GM12878 (cell line): ENCODE measurements at regions not wholly inside any gene's neighbourhood (a gene's known extent, or its start where the extent isn't known, plus 50 kb on each side); places are given as distances from the start of the nearest gene placed in this dataset.

ENCODE experiments used
- ATAC-seq: fragments of 200-7000 bp; cut with Tn5 transposase; 3 replicates; pipeline ENCODE4 v1.9.1; 2020; ENCODE audit warnings: mild to moderate bottlenecking, moderate library complexity
- BruUV-seq: library from RNA; stranded (reverse); fragments of 400-500 nt; replicated peaks from 2 replicates; lab custom pipeline; 2021; lab: Mats Ljungman, UMichigan
- CTCF ChIA-PET: fragments of 300-600 bp; sonication (Branson Sonifier 250); formaldehyde crosslinking; extraction: SDS; loops from one replicate; lab custom pipeline; 2021; ENCODE audit warnings: inconsistent platforms; lab: Yijun Ruan, JAX
- POLR2A ChIA-PET: fragments of 350-600 bp; formaldehyde crosslinking; extraction: SDS; loops from one replicate; lab custom pipeline; 2021; ENCODE audit warnings: inconsistent platforms; lab: Charles Lee
- RAD21 ChIA-PET: fragments of 300-600 bp; sonication (Branson Sonifier 250); formaldehyde crosslinking; loops from one replicate; lab custom pipeline; 2023; ENCODE audit warnings: antibody characterized with exemption; ENCODE audit not compliant: unreplicated experiment; lab: Charles Lee
- SMC1A ChIA-PET: fragments of 300-600 bp; sonication (Branson Sonifier 250); formaldehyde crosslinking; loops from one replicate; lab custom pipeline; 2023; ENCODE audit not compliant: unreplicated experiment, uncharacterized antibody; lab: Charles Lee
- DNase-seq: peaks from one replicate; pipeline ENCODE4 v3.0.0-alpha.2; 2011; ENCODE audit warnings: low read depth, low spot score
- FAIRE-seq: peaks from 3 replicates; lab custom pipeline; 2011; peaks lifted over from hg19 to GRCh38; lab: Jason Lieb, UNC
- H2AFZ ChIP-seq: 2 replicates; pipeline ENCODE4 v1.6.0; 2011; ENCODE audit warnings: low read depth, low read length, control low read depth; ENCODE audit not compliant: control insufficient read depth
- H3K27ac ChIP-seq: 2 replicates; pipeline ENCODE4 v1.5.1; 2011; ENCODE audit warnings: control low read depth; ENCODE audit not compliant: control insufficient read depth, insufficient read depth
- H3K27me3 ChIP-seq, 2 experiments: replicated peaks in 1 of 2; 2 replicates each; pipeline versions ENCODE4 v1.6.0 to v1.6.1; 2011; ENCODE audit warnings: low read length in 1 of 2; ENCODE audit not compliant: control insufficient read depth in 2 of 2, insufficient read depth in 2 of 2
- H3K36me3 ChIP-seq, 2 experiments: 2 replicates each; pipeline ENCODE4 v1.5.1; 2011; ENCODE audit warnings: low read length in 1 of 2; ENCODE audit not compliant: control insufficient read depth in 2 of 2, insufficient read depth in 2 of 2
- H3K4me1 ChIP-seq: 2 replicates; pipeline ENCODE4 v1.6.1; 2011; ENCODE audit warnings: mild to moderate bottlenecking, low read length, moderate library complexity, mixed read lengths; ENCODE audit not compliant: control insufficient read depth, insufficient read depth
- H3K4me2 ChIP-seq: 2 replicates; pipeline ENCODE4 v1.6.0; 2011; ENCODE audit warnings: control low read depth; ENCODE audit not compliant: control insufficient read depth, insufficient read depth
- H3K4me3 ChIP-seq: fragments of 200-600 bp; sonication (generic); 2 replicates; pipeline ENCODE4 v1.5.1; 2016
- H3K79me2 ChIP-seq: 2 replicates; pipeline ENCODE4 v1.6.0; 2011; ENCODE audit warnings: low read length; ENCODE audit not compliant: control insufficient read depth, insufficient read depth
- H3K9ac ChIP-seq: 2 replicates; pipeline ENCODE4 v1.8.0; 2011; ENCODE audit warnings: low read length, control low read depth, mixed read lengths; ENCODE audit not compliant: control insufficient read depth, insufficient read depth
- H3K9me3 ChIP-seq: replicated peaks from 3 replicates; pipeline ENCODE4 v1.5.1; 2011; ENCODE audit warnings: mild to moderate bottlenecking, low read length; ENCODE audit not compliant: control insufficient read depth, insufficient read depth
- H4K20me1 ChIP-seq: 2 replicates; pipeline ENCODE4 v1.6.0; 2011; ENCODE audit not compliant: control insufficient read depth, insufficient read depth
- BACH1 ChIP-seq: fragments of 450-650 bp; IDR thresholded peaks from 2 replicates; pipeline ENCODE4 v1.6.1; 2017; ENCODE audit warnings: mild to moderate bottlenecking, borderline replicate concordance
- BRCA1 ChIP-seq: IDR thresholded peaks from 2 replicates; pipeline ENCODE4 v1.6.1; 2011; ENCODE audit warnings: low read depth, low read length, improper control_type of control experiment
- CBFB ChIP-seq: IDR thresholded peaks from 2 replicates; pipeline ENCODE4 v1.6.1; 2016; ENCODE audit warnings: antibody characterized with exemption, low read depth
- CREM ChIP-seq: IDR thresholded peaks from 2 replicates; pipeline ENCODE4 v1.6.1; 2014; ENCODE audit warnings: antibody characterized with exemption, low read depth
- NR2C2 ChIP-seq: IDR thresholded peaks from 2 replicates; pipeline ENCODE4 v1.6.1; 2011; ENCODE audit warnings: borderline replicate concordance, low read depth; ENCODE audit not compliant: control insufficient read depth, insufficient read length
- PAX5 ChIP-seq: IDR thresholded peaks from 2 replicates; pipeline ENCODE4 v1.6.1; 2011; ENCODE audit warnings: low read depth, low read length, borderline replicate concordance
- WGBS: methylation state at CpG from one replicate; pipeline ENCODE4 v1.1.6; 2016; ENCODE audit warnings: low lambda C conversion rate; ENCODE audit not compliant: insufficient replicate concordance, insufficient coverage; ENCODE audit errors: missing lambda C conversion rate; 5-methylcytosine and 5-hydroxymethylcytosine counted together
- in situ Hi-C: fragments of 300-500 bp; cut with MboI; formaldehyde crosslinking; loops from 9 replicates; pipeline ENCODE4 v1.14.3; 2018; ENCODE audit warnings: mixed read lengths
- intact Hi-C: fragments of 100-400 bp; cut with micrococcal nuclease; formaldehyde crosslinking; loops from one replicate; pipeline ENCODE4 v1.14.2; 2022; ENCODE audit not compliant: unreplicated experiment
- TF ChIP-seq, protein P1 (sequence below): IDR thresholded peaks from 2 replicates; pipeline ENCODE4 v1.6.1; 2012; ENCODE audit warnings: low read depth, low read length, improper control_type of control experiment
- TF ChIP-seq, protein P2 (sequence below): IDR thresholded peaks from 2 replicates; pipeline ENCODE4 v1.6.1; 2012; ENCODE audit warnings: low read depth, low read length, improper control_type of control experiment
- TF ChIP-seq, protein P3 (sequence below): fragments of 450-650 bp; IDR thresholded peaks from 2 replicates; pipeline ENCODE4 v1.6.1; 2018; ENCODE audit warnings: mild to moderate bottlenecking, low read depth, moderate library complexity; ENCODE audit not compliant: partially characterized antibody

DNA sequence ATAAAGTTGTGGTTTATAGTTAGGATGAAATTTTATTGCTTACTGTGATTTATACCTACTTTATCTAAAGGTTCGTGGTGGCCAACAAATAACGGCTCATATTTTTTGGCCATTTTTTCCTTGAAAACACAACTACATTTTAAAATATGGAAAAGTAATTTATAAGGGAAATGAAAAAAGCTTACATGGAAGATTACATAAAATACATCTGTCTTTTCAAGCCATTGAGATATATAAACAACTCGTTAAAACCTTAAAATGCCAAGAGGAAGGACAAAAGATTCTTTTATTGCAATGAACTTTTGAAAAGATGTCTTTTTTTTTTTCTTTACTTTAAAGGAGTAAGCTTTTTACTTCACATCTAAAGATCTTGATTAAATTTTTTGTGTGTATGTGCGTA, 55.4 kb upstream of the EYA4 start:
- no peak for ATAC-seq

DNA sequence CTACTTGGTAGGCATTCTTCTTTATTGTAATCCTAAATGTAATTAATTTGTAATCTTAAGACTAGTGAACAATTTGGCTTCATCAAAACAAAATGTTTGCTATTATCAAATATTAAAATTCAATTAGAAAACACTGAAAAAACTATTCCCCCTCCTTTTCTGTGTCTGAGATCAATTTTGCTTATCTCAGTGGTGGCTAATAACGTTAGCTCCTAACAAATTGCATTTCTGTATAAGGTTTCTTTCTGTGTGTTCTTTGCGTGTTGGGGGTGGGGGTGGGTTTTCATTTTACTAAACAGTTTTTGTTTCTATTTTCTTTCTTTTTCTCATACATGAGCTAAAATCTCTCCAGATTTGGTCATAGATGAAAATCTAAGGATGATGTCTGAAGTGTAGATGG, 54.0 kb upstream of the EYA4 start:
- no peak overlapping the region for H3K27ac ChIP-seq
- DNase-seq, result no peak
- H3K9ac ChIP-seq, result no peak overlapping the region
- no peaks in the 10 kb centered on the region for H3K4me1 ChIP-seq
- SMC1A ChIA-PET, result interaction anchor here (0.6 kb wide), 1 partner anchor 382 kb away, joined by 3 read pairs; no protein-coding TSS in a partner anchor
- in situ Hi-C loops (loop anchor here (10.0 to 25.0 kb wide), 2 partner anchors 368 to 900 kb away; no protein-coding TSS in a partner anchor), intact Hi-C loops (loop anchor here (5.0 to 10.0 kb wide), 2 partner anchors 362 to 730 kb away; no protein-coding TSS in a partner anchor)
- no peaks in the 10 kb centered on the region for H3K9me3 ChIP-seq
- CTCF ChIA-PET, result interaction anchor here (0.6 to 2.0 kb wide), 3 partner anchors 16 to 21 kb away, joined by 3 to 6 read pairs (median 3); no protein-coding TSS in a partner anchor
- no peak overlapping the region for H3K4me2 ChIP-seq
- WGBS, result 2% methylated on average over 2 of the region's 2 CpGs
- ATAC-seq, result no peak
- no peaks in the 10 kb centered on the region for H3K36me3 ChIP-seq
- H2AFZ ChIP-seq, result no peak overlapping the region
- no TSS peak for BruUV-seq
- no peaks in the 10 kb centered on the region for H4K20me1 ChIP-seq
- no peak for FAIRE-seq
- H3K4me3 ChIP-seq, result no peak overlapping the region
- RAD21 ChIA-PET, result no interaction called here
- H3K79me2 ChIP-seq, result no peaks in the 10 kb centered on the region
- H3K27me3 ChIP-seq, result no peaks in the 10 kb centered on the region; a peak in 1 of 4 replicates
- POLR2A ChIA-PET, result no interaction called here
- no peak for TF ChIP-seq BRCA1
- no peak for TF ChIP-seq CREM
- TF ChIP-seq, protein P1, sequence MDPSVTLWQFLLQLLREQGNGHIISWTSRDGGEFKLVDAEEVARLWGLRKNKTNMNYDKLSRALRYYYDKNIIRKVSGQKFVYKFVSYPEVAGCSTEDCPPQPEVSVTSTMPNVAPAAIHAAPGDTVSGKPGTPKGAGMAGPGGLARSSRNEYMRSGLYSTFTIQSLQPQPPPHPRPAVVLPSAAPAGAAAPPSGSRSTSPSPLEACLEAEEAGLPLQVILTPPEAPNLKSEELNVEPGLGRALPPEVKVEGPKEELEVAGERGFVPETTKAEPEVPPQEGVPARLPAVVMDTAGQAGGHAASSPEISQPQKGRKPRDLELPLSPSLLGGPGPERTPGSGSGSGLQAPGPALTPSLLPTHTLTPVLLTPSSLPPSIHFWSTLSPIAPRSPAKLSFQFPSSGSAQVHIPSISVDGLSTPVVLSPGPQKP, result no peak
- TF ChIP-seq, protein P2, sequence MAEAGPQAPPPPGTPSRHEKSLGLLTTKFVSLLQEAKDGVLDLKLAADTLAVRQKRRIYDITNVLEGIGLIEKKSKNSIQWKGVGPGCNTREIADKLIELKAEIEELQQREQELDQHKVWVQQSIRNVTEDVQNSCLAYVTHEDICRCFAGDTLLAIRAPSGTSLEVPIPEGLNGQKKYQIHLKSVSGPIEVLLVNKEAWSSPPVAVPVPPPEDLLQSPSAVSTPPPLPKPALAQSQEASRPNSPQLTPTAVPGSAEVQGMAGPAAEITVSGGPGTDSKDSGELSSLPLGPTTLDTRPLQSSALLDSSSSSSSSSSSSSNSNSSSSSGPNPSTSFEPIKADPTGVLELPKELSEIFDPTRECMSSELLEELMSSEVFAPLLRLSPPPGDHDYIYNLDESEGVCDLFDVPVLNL, result no peak
- TF ChIP-seq BACH1, result no peak
- TF ChIP-seq, protein P3, sequence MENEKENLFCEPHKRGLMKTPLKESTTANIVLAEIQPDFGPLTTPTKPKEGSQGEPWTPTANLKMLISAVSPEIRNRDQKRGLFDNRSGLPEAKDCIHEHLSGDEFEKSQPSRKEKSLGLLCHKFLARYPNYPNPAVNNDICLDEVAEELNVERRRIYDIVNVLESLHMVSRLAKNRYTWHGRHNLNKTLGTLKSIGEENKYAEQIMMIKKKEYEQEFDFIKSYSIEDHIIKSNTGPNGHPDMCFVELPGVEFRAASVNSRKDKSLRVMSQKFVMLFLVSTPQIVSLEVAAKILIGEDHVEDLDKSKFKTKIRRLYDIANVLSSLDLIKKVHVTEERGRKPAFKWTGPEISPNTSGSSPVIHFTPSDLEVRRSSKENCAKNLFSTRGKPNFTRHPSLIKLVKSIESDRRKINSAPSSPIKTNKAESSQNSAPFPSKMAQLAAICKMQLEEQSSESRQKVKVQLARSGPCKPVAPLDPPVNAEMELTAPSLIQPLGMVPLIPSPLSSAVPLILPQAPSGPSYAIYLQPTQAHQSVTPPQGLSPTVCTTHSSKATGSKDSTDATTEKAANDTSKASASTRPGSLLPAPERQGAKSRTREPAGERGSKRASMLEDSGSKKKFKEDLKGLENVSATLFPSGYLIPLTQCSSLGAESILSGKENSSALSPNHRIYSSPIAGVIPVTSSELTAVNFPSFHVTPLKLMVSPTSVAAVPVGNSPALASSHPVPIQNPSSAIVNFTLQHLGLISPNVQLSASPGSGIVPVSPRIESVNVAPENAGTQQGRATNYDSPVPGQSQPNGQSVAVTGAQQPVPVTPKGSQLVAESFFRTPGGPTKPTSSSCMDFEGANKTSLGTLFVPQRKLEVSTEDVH, result no peak
- no peak for TF ChIP-seq NR2C2

More for the DNA sequence above, 55.4 kb upstream of the EYA4 start:
- ChIA-PET CTCF (interaction anchor here (0.6 to 2.2 kb wide), 11 partner anchors 9 to 735 kb away, joined by 3 to 7 read pairs (median 5); no protein-coding TSS in a partner anchor), POLR2A (no interaction called here), SMC1A (interaction anchor here (1.2 to 1.4 kb wide), 4 partner anchors 10 to 367 kb away, joined by 3 to 4 read pairs (median 3); no protein-coding TSS in a partner anchor), RAD21 (no interaction called here)
- H3K4me1 ChIP-seq, result no peaks in the 10 kb centered on the region
- no peak overlapping the region for H3K4me3 ChIP-seq
- no peaks in the 10 kb centered on the region; a peak in 1 of 4 replicates for H3K27me3 ChIP-seq
- intact Hi-C loops, result loop anchor here (2.0 to 10.0 kb wide), 4 partner anchors 327 to 732 kb away; no protein-coding TSS in a partner anchor
- DNase-seq, result no peak
- H3K36me3 ChIP-seq, result no peaks in the 10 kb centered on the region
- 46% methylated on average over 4 of the region's 4 CpGs for WGBS
- H3K9me3 ChIP-seq, result no peaks in the 10 kb centered on the region
- H3K27ac ChIP-seq, result no peak overlapping the region
- BruUV-seq, result no TSS peak
- TF ChIP-seq CBFB, result no peak
- no peak for TF ChIP-seq PAX5
- TF ChIP-seq, all 136 proteins: peak for 0
- no peak for FAIRE-seq
- Histone ChIP-seq H2AFZ (no peak overlapping the region), H3K79me2 (no peaks in the 10 kb centered on the region), H3K4me2 (no peak overlapping the region), H3K9ac (no peak overlapping the region), H4K20me1 (no peaks in the 10 kb centered on the region)
- in situ Hi-C loops, result loop anchor here (10.0 to 25.0 kb wide), 2 partner anchors 369 to 902 kb away; no protein-coding TSS in a partner anchor
